ENCODE measurements at regions not wholly inside any gene's neighbourhood (a gene's known extent, or its start where the extent isn't known, plus 50 kb on each side); places are given as distances from the start of the nearest gene placed in this dataset.
A peak's percentile ranks its signal among the peaks of the same experiment; 100 is the strongest.
"Not testable (repeated sequence)": the region's sequence is repeated elsewhere in the genome, so short reads cannot be mapped to it uniquely, and the experiment has no call there.

GRCh38 chr2:239728751-239729150, 296.4 kb downstream of the NDUFA10 start:
- DNase-seq (ENCODE audit: low spot score): no peak

- no peak for DNase-seq (ENCODE audit: low spot score)
These were observed 297.2 kb downstream of the NDUFA10 start for GRCh38 chr2:239727776-239728600.

GRCh38 chr2:239727182-239727775, 297.9 kb downstream of the NDUFA10 start:
- DNase-seq (ENCODE audit: low spot score): no peak

- DNase-seq (ENCODE audit: low spot score): no peak
These were observed 298.4 kb downstream of the NDUFA10 start for GRCh38 chr2:239726631-239727181.

- DNase-seq (ENCODE audit: low spot score): no peak
These were observed 299.0 kb downstream of the NDUFA10 start for GRCh38 chr2:239726091-239726591.

- no peak for DNase-seq (ENCODE audit: low spot score)
These were observed 299.6 kb downstream of the NDUFA10 start for GRCh38 chr2:239725551-239725890.

GRCh38 chr2:239724851-239725550, 300.1 kb downstream of the NDUFA10 start:
- peak; percentile 33 for DNase-seq (ENCODE audit: low spot score)

- DNase-seq (ENCODE audit: low spot score): no peak
These were observed 300.8 kb downstream of the NDUFA10 start for GRCh38 chr2:239724194-239724849.

GRCh38 chr2:239723486-239724193, 301.5 kb downstream of the NDUFA10 start:
- peak; percentile 14 for DNase-seq (ENCODE audit: low spot score)

- DNase-seq (ENCODE audit: low spot score): peak; percentile 26
These were observed 302.2 kb downstream of the NDUFA10 start for GRCh38 chr2:239722760-239723470.

- DNase-seq (ENCODE audit: low spot score): peak; percentile 37
These were observed 303.0 kb downstream of the NDUFA10 start for GRCh38 chr2:239721991-239722759.

GRCh38 chr2:239721531-239721930, 303.6 kb downstream of the NDUFA10 start:
- peak; percentile 34 for DNase-seq (ENCODE audit: low spot score)

- DNase-seq (ENCODE audit: low spot score): peak; percentile 27
These were observed 304.5 kb downstream of the NDUFA10 start for GRCh38 chr2:239720361-239721360.

GRCh38 chr2:239719791-239720360, 305.3 kb downstream of the NDUFA10 start:
- peak; percentile 35 for DNase-seq (ENCODE audit: low spot score)

- not testable (repeated sequence) for DNase-seq (ENCODE audit: low spot score)
These were observed 306.2 kb downstream of the NDUFA10 start for GRCh38 chr2:239718991-239719390.

- peak; percentile 36 for DNase-seq (ENCODE audit: low spot score)
These were observed 307.4 kb downstream of the NDUFA10 start for GRCh38 chr2:239717706-239718105.

GRCh38 chr2:239717319-239717675, 307.8 kb downstream of the NDUFA10 start:
- DNase-seq (ENCODE audit: low spot score): no peak

Data from ureter (tissue), 1 donor.